Left forelimb (tissue), 1 donor: ENCODE measurements at regions not wholly inside any gene's neighbourhood (a gene's known extent, or its start where the extent isn't known, plus 50 kb on each side); places are given as distances from the start of the nearest gene placed in this dataset.

Experiments used
- DNase-seq: peaks from one replicate; pipeline ENCODE4 v3.0.0-alpha.2; 2018; ENCODE audit warnings: low spot score

DNA sequence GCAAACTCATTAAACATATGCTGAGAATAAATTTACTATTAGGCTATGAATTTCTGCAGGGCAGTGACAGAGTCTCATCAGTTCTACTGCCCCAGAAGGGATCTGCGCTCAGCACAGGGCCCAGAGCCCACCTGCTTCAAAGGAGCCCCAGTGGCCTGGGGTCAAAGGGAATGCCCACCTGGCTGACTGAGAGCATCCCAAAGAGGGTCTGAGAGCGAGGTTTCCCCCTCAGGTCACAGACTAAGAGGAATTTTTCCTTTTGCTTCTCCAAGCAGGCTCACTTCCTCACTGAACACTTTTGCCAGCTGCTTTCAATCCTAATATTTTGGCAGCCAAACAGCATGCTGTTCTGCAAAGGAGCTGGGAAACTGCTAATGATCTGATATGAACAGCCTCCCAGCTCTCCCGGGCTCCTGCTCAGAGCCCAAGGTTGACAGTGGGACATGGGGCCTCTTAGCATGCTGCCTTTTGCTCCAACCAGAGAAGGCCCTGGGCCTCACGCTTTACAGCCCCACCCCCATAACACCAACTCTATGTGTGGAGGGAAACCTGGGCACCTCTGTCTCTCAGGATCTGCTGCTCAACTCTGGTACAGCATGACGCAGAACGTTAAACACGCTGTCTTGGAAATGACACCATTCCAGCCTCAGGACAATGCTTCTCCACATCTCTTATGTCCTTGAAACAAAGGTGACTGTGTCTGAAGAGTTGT lies 70.7 kb upstream of the SYT6 start:
- DNase-seq, result no peak

GRCh38 chr1:114222920-114223319 lies 69.3 kb upstream of the SYT6 start:
- DNase-seq, result no peak

DNA sequence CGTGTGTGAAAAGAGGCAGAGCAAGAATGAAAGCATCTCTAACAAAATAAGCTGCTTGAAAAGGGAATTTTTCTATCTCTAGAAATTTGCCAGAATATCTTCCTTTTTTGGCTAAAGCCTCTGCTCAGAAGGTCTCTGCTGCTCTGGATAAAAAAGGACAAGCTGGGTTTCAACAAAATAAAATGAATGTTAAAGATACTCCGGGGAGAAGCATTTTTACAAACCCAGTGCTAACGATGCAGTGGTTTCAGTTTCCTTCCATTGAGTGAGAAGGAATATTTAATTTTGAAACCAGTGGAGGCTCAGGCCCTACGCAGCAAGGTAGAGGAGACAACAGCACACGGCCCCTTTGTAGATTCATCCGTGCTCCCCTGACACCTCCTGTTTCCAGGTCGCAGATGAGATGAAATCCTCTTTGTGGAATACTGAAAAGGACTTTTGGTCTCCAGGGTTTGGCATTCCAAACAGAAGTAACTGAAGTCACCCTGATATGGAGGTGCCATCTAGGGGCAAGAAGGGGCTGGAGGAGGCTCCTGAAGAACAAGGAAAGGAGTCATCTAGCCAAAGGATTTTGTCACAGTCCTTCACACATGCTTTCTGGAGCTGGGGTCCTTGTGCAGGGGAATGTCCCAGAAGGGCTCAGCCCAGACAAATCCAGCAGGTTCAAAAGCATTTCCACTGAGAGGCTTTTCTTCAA lies 65.7 kb upstream of the SYT6 start:
- no peak for DNase-seq

DNA sequence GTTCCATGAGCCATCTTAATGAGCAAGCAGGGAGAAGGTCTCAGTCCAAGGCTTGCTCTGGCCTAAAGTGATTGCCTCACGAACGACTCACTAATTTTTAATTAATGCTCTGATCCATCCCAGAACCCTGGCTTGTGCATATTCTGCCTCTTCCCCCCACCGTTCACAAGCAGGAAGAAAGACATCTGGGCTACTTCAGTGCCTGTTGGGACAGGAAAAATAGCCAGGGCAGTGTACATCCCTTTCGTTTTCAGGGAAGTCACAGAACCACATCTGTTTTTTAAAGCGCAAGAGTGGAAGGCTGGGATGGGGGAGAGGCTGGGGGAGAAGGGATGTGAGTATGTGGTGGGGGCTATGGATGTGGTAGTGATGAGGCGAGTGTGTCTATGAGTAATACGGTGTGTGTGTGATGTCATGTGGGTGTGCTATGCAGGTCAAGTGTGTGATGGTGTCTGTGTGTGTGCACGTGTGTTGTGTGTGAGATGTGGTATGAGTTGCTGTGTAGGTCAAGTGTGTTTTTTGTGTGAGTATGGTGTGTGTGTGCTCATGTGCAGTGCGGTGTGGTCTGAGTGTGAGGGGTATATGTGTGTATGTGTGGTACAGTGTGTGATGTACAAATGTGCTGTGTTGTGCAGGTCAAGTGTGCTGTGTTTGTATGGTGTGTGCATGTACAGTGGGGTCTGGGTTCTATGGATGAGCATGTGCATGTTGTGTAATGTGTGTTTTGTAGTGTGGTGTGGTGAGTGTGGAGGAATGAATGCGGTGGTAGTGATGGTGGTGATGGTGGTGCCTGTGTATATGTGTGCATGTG lies 64.9 kb upstream of the SYT6 start:
- DNase-seq, result no peak

- no peak for DNase-seq
Observed at GRCh38 chr1:114216431-114217173, 62.9 kb upstream of the SYT6 start.

- DNase-seq, result no peak
Observed at GRCh38 chr1:114215436-114215835, 61.8 kb upstream of the SYT6 start.

DNA sequence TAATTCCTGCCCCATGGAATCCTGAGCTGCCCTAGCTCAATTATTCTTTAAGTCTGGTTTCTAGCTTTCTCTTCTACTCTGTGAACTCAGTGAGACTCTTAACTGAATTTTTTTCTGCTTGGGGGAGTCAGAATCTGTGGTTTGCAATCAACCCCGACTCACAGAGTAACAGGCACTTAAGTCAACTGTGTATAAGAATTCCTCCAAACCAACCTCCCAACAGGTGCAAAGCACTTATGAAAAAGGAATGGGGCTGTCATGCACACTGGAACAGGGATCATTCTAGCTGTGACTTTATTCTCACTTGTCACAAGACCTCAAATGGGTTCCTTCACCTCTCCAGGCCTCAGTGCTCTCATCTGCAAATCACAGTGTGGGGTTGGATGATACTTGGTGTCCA lies 60.3 kb upstream of the SYT6 start:
- DNase-seq, result no peak

- no peak for DNase-seq
Observed at GRCh38 chr1:114209971-114210370, 56.3 kb upstream of the SYT6 start.

- DNase-seq, result no peak
Observed at GRCh38 chr1:114208714-114209113, 55.0 kb upstream of the SYT6 start.

DNA sequence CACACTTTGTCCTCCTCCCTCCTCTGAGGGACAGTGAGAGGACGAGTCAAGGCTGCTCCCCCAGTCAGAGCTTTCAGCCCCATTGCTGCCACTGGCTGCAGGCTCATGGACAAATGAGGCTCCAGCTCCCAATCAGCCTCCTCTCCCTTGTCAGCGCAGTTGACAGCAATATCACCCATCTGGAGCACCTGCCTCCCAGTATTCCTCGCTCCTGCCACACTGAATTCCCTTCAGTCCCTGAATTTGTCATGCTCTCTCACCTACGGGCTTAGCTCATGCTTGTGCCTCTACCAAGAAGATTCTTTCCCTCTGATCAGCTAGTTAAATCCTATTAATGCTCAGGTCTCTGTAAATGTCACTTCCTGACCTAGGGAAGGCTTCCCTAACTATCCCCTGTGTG lies 54.4 kb upstream of the SYT6 start:
- DNase-seq, result no peak

GRCh38 chr1:114207635-114208034 lies 54.0 kb upstream of the SYT6 start:
- no peak for DNase-seq

DNA sequence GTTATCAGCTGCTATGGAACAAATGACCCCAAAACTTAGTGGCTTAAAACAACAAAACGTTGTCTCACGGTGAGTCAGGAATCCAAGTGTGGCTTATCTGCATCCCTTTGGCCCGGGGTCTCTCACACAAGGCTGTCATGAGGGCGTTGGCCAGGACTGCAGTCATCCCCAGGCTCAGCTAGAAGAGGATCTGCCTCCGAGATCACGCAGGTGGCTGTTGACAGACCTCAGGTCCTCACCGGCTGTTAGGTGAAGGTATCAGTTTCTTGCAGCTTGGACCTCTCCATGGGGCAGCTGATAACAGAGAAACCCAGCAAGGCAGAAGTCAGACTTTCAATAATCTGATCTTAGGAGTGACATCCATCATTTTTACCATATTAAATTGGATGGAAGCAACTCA lies 52.7 kb upstream of the SYT6 start:
- no peak for DNase-seq

- no peak for DNase-seq
Observed at GRCh38 chr1:114203595-114204128, 50.0 kb upstream of the SYT6 start.
